Spleen (tissue), 7 donors: ENCODE measurements at regions not wholly inside any gene's neighbourhood (a gene's known extent, or its start where the extent isn't known, plus 50 kb on each side); places are given as distances from the start of the nearest gene placed in this dataset.

Experiments used
- CTCF ChIP-seq, 11 experiments: fragments of 200-600 bp in 7 of 11; fragments of 450-650 bp in 4 of 11; sonication (generic) in 4 of 11; IDR thresholded peaks in 8 of 11; conservative IDR thresholded peaks in 3 of 11; 1 replicate in 7 of 11; 2 replicates in 4 of 11; pipeline versions ENCODE4 v1.4.0 to v1.8.0; 2016 to 2021; ENCODE audit warnings: antibody characterized with exemption in 11 of 11, inconsistent platforms in 4 of 11, mild to moderate bottlenecking in 1 of 11
- POLR2A ChIP-seq, 3 donors: fragments of 450-650 bp; IDR thresholded peaks; one replicate each; pipeline ENCODE4 v1.5.1; 2017; ENCODE audit warnings: antibody characterized with exemption in 3 of 3, mild to moderate bottlenecking in 1 of 3
- POLR2AphosphoS5 ChIP-seq, 3 donors: sonication (generic); formaldehyde crosslinking; IDR thresholded peaks; one replicate each; pipeline ENCODE4 v1.5.1; 2017; ENCODE audit warnings: antibody characterized with exemption in 3 of 3
- donor health status: DM: no; HTN: no; CAD: no; lungs with moderate emphysema.
- donor health status: DM: no; HTN: no; CAD: no.
- donor health status: DM: no; HTN: no; CAD: no.

- TF ChIP-seq CTCF (IDR thresholded peaks at IDR 0.05 in 8 of 11, conservative IDR thresholded peaks at IDR 0.05 in 3 of 11) (no peak), POLR2AphosphoS5 (IDR thresholded peaks at IDR 0.05) (no peak), POLR2A (IDR thresholded peaks at IDR 0.05) (no peak)
Measured at GRCh38 chr21:34020983-34021553, 52.3 kb upstream of the MRPS6 start.
